KMS-11 (cell line): ENCODE measurements at regions not wholly inside any gene's neighbourhood (a gene's known extent, or its start where the extent isn't known, plus 50 kb on each side); places are given as distances from the start of the nearest gene placed in this dataset.

Experiments used
- H2AFZ ChIP-seq: fragments of 200-600 bp; sonication (generic); 2 replicates; pipeline ENCODE4 v1.6.1; 2016; ENCODE audit warnings: antibody characterized with exemption, mixed run types, low read depth
- H3K27ac ChIP-seq: fragments of 200-600 bp; sonication (generic); 2 replicates; pipeline ENCODE4 v1.6.1; 2016; ENCODE audit warnings: mild to moderate bottlenecking, mixed run types
- H3K27me3 ChIP-seq: fragments of 200-600 bp; sonication (generic); 2 replicates; pipeline ENCODE4 v1.6.1; 2017; ENCODE audit warnings: mild to moderate bottlenecking, low read depth, mixed run types, moderate library complexity; ENCODE audit not compliant: insufficient read depth
- H3K36me3 ChIP-seq: fragments of 200-600 bp; sonication (generic); 2 replicates; pipeline ENCODE4 v1.6.1; 2017; ENCODE audit warnings: mild to moderate bottlenecking, mixed run types; ENCODE audit not compliant: insufficient read depth
- H3K4me1 ChIP-seq: fragments of 200-600 bp; sonication (generic); 2 replicates; pipeline ENCODE4 v1.6.1; 2016; ENCODE audit warnings: mild to moderate bottlenecking, low read depth, mixed run types; ENCODE audit not compliant: poor library complexity, severe bottlenecking
- H3K4me2 ChIP-seq: fragments of 200-600 bp; sonication (generic); 2 replicates; pipeline ENCODE4 v1.7.0; 2016; ENCODE audit warnings: mild to moderate bottlenecking, mixed run types
- H3K4me3 ChIP-seq: fragments of 200-600 bp; sonication (generic); IDR thresholded peaks from 2 replicates; pipeline ENCODE4 v1.6.1; 2017; ENCODE audit warnings: low read depth, low read length, mixed read lengths; ENCODE audit not compliant: insufficient read depth
- H3K79me2 ChIP-seq: fragments of 200-600 bp; sonication (generic); 2 replicates; pipeline ENCODE4 v1.6.1; 2016; ENCODE audit warnings: low read depth, mixed run types; ENCODE audit not compliant: insufficient read depth
- H3K9ac ChIP-seq: fragments of 200-600 bp; sonication (generic); 2 replicates; pipeline ENCODE4 v1.6.1; 2016; ENCODE audit warnings: mild to moderate bottlenecking, mixed run types
- H4K20me1 ChIP-seq: fragments of 200-600 bp; sonication (generic); 2 replicates; pipeline ENCODE4 v1.6.1; 2016; ENCODE audit warnings: mild to moderate bottlenecking, mixed run types; ENCODE audit not compliant: insufficient read depth
- TF ChIP-seq, protein P1 (sequence below): fragments of 200-600 bp; sonication (generic); conservative IDR thresholded peaks from 2 replicates; pipeline ENCODE4 v1.6.1; 2017; ENCODE audit warnings: low read depth, mild to moderate bottlenecking, antibody characterized with exemption, low read length, moderate library complexity, mixed read lengths

DNA sequence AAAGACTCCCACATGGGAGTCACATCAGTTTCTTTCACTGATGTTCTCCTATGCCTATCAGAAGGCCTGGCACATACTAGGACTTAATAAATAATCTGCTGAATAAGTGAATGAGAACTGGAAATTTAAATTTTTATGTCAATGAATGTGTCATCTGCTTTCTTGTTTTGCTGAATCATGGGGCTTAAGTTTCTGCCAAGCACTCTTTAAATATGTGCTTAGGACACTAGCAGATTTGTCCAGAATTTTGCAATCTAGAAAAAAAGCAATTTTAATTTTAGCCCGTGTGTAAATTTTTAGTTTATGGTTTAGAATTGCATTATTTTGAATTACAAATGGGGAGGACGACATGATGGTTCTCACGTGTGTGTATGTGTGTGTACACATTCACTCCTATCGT, 803.1 kb downstream of the USP25 start:
- Histone ChIP-seq H4K20me1 (no peaks in the 10 kb centered on the region), H3K79me2 (no peaks in the 10 kb centered on the region), H3K4me1 (peaks cover 24% of the 10 kb centered on the region), H3K36me3 (no peaks in the 10 kb centered on the region), H3K4me2 (no peak overlapping the region), H3K4me3 (no peak overlapping the region), H3K27me3 (no peaks in the 10 kb centered on the region), H3K27ac (no peak overlapping the region), H2AFZ (no peak overlapping the region), H3K9ac (no peak overlapping the region)
- TF ChIP-seq, protein P1, sequence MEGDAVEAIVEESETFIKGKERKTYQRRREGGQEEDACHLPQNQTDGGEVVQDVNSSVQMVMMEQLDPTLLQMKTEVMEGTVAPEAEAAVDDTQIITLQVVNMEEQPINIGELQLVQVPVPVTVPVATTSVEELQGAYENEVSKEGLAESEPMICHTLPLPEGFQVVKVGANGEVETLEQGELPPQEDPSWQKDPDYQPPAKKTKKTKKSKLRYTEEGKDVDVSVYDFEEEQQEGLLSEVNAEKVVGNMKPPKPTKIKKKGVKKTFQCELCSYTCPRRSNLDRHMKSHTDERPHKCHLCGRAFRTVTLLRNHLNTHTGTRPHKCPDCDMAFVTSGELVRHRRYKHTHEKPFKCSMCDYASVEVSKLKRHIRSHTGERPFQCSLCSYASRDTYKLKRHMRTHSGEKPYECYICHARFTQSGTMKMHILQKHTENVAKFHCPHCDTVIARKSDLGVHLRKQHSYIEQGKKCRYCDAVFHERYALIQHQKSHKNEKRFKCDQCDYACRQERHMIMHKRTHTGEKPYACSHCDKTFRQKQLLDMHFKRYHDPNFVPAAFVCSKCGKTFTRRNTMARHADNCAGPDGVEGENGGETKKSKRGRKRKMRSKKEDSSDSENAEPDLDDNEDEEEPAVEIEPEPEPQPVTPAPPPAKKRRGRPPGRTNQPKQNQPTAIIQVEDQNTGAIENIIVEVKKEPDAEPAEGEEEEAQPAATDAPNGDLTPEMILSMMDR = no peak

DNA sequence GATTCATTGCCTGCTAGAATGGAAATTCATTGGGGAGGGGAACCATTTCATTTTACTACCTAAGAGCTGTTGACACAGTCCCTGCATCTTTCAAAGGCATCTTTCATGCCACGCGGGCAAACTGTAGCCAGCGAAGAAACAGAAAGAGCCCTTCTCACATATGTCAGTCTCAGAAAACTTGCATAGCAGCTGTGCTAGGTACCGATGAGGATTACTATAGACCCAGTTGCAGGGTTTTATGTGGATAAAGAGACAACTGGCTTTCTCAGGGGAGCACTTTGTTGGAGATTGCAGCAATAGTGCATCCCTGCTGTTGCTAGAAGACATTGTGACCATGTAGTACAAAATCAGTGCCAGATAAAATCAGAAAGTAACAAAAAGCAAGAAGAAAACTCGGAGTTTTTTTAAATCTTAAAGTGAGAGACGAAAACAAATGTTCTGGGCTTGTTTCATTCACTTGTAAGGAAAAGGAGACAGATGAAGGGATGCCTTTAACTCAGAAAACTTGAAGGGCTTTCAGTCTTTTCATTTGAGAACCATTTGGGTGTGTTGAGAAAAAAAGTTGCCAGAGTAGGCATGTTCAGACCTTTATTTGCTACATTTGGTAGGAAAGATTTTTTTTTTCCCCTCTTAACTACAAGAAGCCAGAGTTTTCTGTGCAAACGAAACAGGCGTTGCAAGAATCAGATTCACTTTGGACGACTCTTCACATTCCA, 804.1 kb downstream of the USP25 start:
- no peak overlapping the region for H3K4me3 ChIP-seq
- no peak overlapping the region for H3K4me2 ChIP-seq
- no peaks in the 10 kb centered on the region for H4K20me1 ChIP-seq
- H3K27me3 ChIP-seq = no peaks in the 10 kb centered on the region
- TF ChIP-seq, protein P1 = no peak
- no peaks in the 10 kb centered on the region for H3K79me2 ChIP-seq
- H3K36me3 ChIP-seq = no peaks in the 10 kb centered on the region
- H2AFZ ChIP-seq = no peak overlapping the region
- peaks cover 24% of the 10 kb centered on the region for H3K4me1 ChIP-seq
- H3K27ac ChIP-seq = no peak overlapping the region
- H3K9ac ChIP-seq = no peak overlapping the region

DNA sequence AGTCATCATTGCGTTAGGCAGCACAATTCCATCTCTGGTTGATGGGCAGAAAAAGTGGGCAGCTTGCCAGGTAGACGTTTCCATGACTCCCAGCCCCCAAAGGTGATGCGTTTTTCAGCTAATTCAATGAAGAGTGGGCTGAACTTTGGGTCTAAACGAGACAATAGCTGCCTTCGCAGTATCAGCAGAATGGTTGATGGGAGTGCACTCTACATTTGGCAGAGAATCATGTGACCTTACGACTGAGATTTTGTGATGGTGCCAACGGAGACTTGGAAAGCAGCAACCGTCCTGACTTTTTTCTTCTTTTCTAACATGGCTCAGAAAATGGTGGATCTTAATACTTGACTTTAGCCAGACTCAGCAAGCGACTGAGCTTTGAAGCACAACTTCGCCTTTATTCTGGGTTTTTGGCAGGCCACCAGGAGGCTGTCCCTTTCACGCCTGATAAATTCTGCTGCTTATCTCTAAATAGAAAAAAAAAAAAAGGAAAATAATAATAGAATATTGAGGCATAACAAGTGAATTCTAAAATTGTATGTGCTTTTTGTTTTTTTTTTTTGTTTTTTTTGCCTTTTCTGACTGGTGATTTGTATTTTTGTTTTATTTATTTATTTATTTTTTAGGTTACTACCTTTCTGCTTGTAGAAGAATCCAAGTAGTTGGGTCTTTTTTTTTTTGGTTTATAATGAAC, 804.8 kb downstream of the USP25 start:
- Histone ChIP-seq H4K20me1 (no peaks in the 10 kb centered on the region), H3K27me3 (no peaks in the 10 kb centered on the region), H3K79me2 (no peaks in the 10 kb centered on the region), H3K27ac (no peak overlapping the region), H3K4me2 (no peak overlapping the region), H3K4me1 (peaks cover 24% of the 10 kb centered on the region), H3K4me3 (no peak overlapping the region), H3K9ac (no peak overlapping the region), H2AFZ (no peak overlapping the region), H3K36me3 (no peaks in the 10 kb centered on the region)
- TF ChIP-seq, protein P1 = no peak

DNA sequence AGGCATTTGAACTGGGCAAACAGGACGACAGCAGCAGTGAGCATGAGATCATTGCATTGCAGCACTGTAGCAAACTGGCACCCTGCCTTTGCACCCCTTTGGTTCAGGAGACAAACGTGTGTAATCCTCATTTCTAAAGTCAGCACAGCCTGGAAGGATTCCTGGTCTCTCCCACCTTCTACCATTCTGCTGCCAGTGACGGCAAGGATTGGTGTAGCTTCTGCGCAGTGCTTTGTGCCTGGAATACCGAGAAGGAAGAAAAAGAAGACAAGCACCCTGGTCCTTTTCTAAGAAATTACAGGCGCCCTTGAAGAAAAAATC, 805.3 kb downstream of the USP25 start:
- Histone ChIP-seq H3K27ac (no peak overlapping the region), H2AFZ (no peak overlapping the region)

More for the DNA sequence above, 805.3 kb downstream of the USP25 start:
- no peak overlapping the region for H3K4me3 ChIP-seq
- TF ChIP-seq, protein P1 = no peak
- no peaks in the 10 kb centered on the region for H3K79me2 ChIP-seq
- no peaks in the 10 kb centered on the region for H3K36me3 ChIP-seq
- no peak overlapping the region for H3K4me2 ChIP-seq
- peaks cover 24% of the 10 kb centered on the region for H3K4me1 ChIP-seq
- no peaks in the 10 kb centered on the region for H3K27me3 ChIP-seq
- no peaks in the 10 kb centered on the region for H4K20me1 ChIP-seq
- H3K9ac ChIP-seq = no peak overlapping the region
